ENCODE measurements at regions not wholly inside any gene's neighbourhood (a gene's known extent, or its start where the extent isn't known, plus 50 kb on each side); places are given as distances from the start of the nearest gene placed in this dataset.

GRCh38 chr18:30039201-30039600 is 1003.3 kb downstream of the DSC3 start:
- Mint-ChIP-seq H3K27ac (no peak overlapping the region), H3K27me3 (ENCODE audit: low read depth) (no peaks in the 10 kb centered on the region), H3K4me3 (no peak overlapping the region), H3K36me3 (ENCODE audit: insufficient read depth in 1 of 3, low read depth in 3 of 3) (peaks cover 2 to 21% (median 17%) of the 10 kb centered on the region in 3 experiments; a peak in 4 of 7 replicates), H3K9me3 (peaks cover 20 to 23% of the 10 kb centered on the region in 2 experiments), H3K4me1 (peaks cover 3 to 4% of the 10 kb centered on the region in 2 experiments)
- H3K79me1 ChIP-seq (ENCODE audit: insufficient read depth, low read depth, low read length, poor library complexity, severe bottlenecking), result no peaks in the 10 kb centered on the region
- peaks cover 16% of the 10 kb centered on the region for H3K9me3 ChIP-seq (ENCODE audit: control insufficient read depth, low read depth, low read length)
- H2BK120ac ChIP-seq (ENCODE audit: low read depth, low read length, poor library complexity, severe bottlenecking), result no peak overlapping the region
- H4K8ac ChIP-seq (replicated peaks; ENCODE audit: insufficient read length, low read depth, low read length), result no peak overlapping the region
- no peaks in the 10 kb centered on the region for H4K20me1 ChIP-seq (ENCODE audit: control insufficient read depth, insufficient read depth, insufficient read length)
- no peak overlapping the region for H3K9ac ChIP-seq (ENCODE audit: extremely low read depth, insufficient read length, low read length)
- no peaks in the 10 kb centered on the region for H3K27me3 ChIP-seq (ENCODE audit: insufficient read depth, low read length)
- no peak for TF ChIP-seq CTCF (conservative IDR thresholded peaks at IDR 0.05)
- no peak overlapping the region for H3K14ac ChIP-seq (ENCODE audit: insufficient read depth, low read length)
- no peak overlapping the region for H3K4ac ChIP-seq (ENCODE audit: low read depth, low read length)
- no peak overlapping the region for H2AK5ac ChIP-seq (ENCODE audit: insufficient read length, low read length)
- no peak overlapping the region for H3K4me2 ChIP-seq (ENCODE audit: insufficient read depth, insufficient read length, low read length)
- H3K56ac ChIP-seq (ENCODE audit: insufficient read length, low read depth, low read length), result no peak overlapping the region
- DNase-seq, result no peak
- H3K27ac ChIP-seq (ENCODE audit: insufficient read length, low read depth, low read length), result no peak overlapping the region
- no peaks in the 10 kb centered on the region for H3K23me2 ChIP-seq (ENCODE audit: insufficient read length, low read depth, low read length, poor library complexity, severe bottlenecking)
- no peak overlapping the region for H2AFZ ChIP-seq (ENCODE audit: low read length)
- H2BK5ac ChIP-seq (ENCODE audit: insufficient read length, low read length), result no peak overlapping the region
- no peak overlapping the region for H4K5ac ChIP-seq (ENCODE audit: insufficient read length, low read depth, low read length)
- H2BK12ac ChIP-seq (ENCODE audit: insufficient read length, low read depth, low read length), result no peak overlapping the region
- no peak overlapping the region for H4K91ac ChIP-seq (ENCODE audit: insufficient read length, low read depth, low read length)
- H3K18ac ChIP-seq (ENCODE audit: insufficient read length, low read depth, low read length), result no peak overlapping the region
- no peak overlapping the region for H2BK15ac ChIP-seq (ENCODE audit: low read depth, low read length)
- H3K4me1 ChIP-seq (ENCODE audit: insufficient read depth, low read length), result no peaks in the 10 kb centered on the region
- H3K79me2 ChIP-seq (ENCODE audit: insufficient read depth, low read length), result no peaks in the 10 kb centered on the region
- no peak overlapping the region for H3K23ac ChIP-seq (ENCODE audit: insufficient read length, low read depth, low read length)
- H2BK20ac ChIP-seq (ENCODE audit: low read depth, low read length, poor library complexity, severe bottlenecking), result no peak overlapping the region
- no peak overlapping the region for H3T11ph ChIP-seq (ENCODE audit: low read length)
